ENCODE measurements at regions not wholly inside any gene's neighbourhood (a gene's known extent, or its start where the extent isn't known, plus 50 kb on each side); places are given as distances from the start of the nearest gene placed in this dataset.

GRCh38 chr2:181828122-181828705 lies 63.3 kb upstream of the ITPRID2 start:
- Mint-ChIP-seq H3K36me3 (no peaks in the 10 kb centered on the region), H3K4me1 (no peaks in the 10 kb centered on the region), H3K4me3 (no peak overlapping the region), H3K9me3 (no peaks in the 10 kb centered on the region), H3K27ac (no peak overlapping the region)
- DNase-seq (ENCODE audit: low spot score in 2 of 2), result no peak
- no peak for ATAC-seq

GRCh38 chr2:181829230-181829629 lies 62.3 kb upstream of the ITPRID2 start:
- DNase-seq (ENCODE audit: low spot score in 2 of 2) (no peak), ATAC-seq (peak; percentile 55)
- no peak overlapping the region for H3K4me3 Mint-ChIP-seq
- H3K4me1 Mint-ChIP-seq, result no peaks in the 10 kb centered on the region
- H3K36me3 Mint-ChIP-seq, result no peaks in the 10 kb centered on the region
- no peaks in the 10 kb centered on the region for H3K9me3 Mint-ChIP-seq
- no peak overlapping the region for H3K27ac Mint-ChIP-seq

- H3K36me3 Mint-ChIP-seq, result no peaks in the 10 kb centered on the region
- ATAC-seq, result no peak
Observed at GRCh38 chr2:181832015-181832414, 59.5 kb upstream of the ITPRID2 start.

GRCh38 chr2:181836583-181836982 lies 54.9 kb upstream of the ITPRID2 start:
- Mint-ChIP-seq H3K9me3 (no peaks in the 10 kb centered on the region), H3K4me3 (no peak overlapping the region), H3K36me3 (no peaks in the 10 kb centered on the region), H3K27ac (no peak overlapping the region), H3K4me1 (no peaks in the 10 kb centered on the region)
- DNase-seq (ENCODE audit: low spot score in 2 of 2) (no peak), ATAC-seq (no peak)

More at GRCh38 chr2:181832015-181832414, 59.5 kb upstream of the ITPRID2 start:
- Mint-ChIP-seq H3K9me3 (no peaks in the 10 kb centered on the region), H3K4me1 (no peaks in the 10 kb centered on the region), H3K27ac (no peak overlapping the region), H3K4me3 (no peak overlapping the region)
- DNase-seq (ENCODE audit: low spot score in 2 of 2), result no peak

GRCh38 chr2:181837563-181837962 lies 54.0 kb upstream of the ITPRID2 start:
- Mint-ChIP-seq H3K36me3 (no peaks in the 10 kb centered on the region), H3K4me3 (no peak overlapping the region), H3K27ac (no peak overlapping the region), H3K4me1 (no peaks in the 10 kb centered on the region), H3K9me3 (no peaks in the 10 kb centered on the region)
- no peak for ATAC-seq
- DNase-seq (ENCODE audit: low spot score in 2 of 2), result no peak

- no peaks in the 10 kb centered on the region for H3K36me3 Mint-ChIP-seq
Observed at GRCh38 chr2:181839811-181840210, 51.7 kb upstream of the ITPRID2 start.

GRCh38 chr2:181841079-181841478 lies 50.5 kb upstream of the ITPRID2 start:
- Mint-ChIP-seq H3K27ac (no peak overlapping the region), H3K4me3 (no peak overlapping the region), H3K36me3 (no peaks in the 10 kb centered on the region), H3K9me3 (no peaks in the 10 kb centered on the region), H3K4me1 (no peaks in the 10 kb centered on the region)
- DNase-seq (ENCODE audit: low spot score in 2 of 2) (no peak), ATAC-seq (no peak)

More at GRCh38 chr2:181839811-181840210, 51.7 kb upstream of the ITPRID2 start:
- DNase-seq (ENCODE audit: low spot score in 2 of 2) (no peak), ATAC-seq (no peak)
- H3K27ac Mint-ChIP-seq, result no peak overlapping the region
- H3K9me3 Mint-ChIP-seq, result no peaks in the 10 kb centered on the region
- H3K4me3 Mint-ChIP-seq, result no peak overlapping the region
- no peaks in the 10 kb centered on the region for H3K4me1 Mint-ChIP-seq
